ENCODE measurements at regions not wholly inside any gene's neighbourhood (a gene's known extent, or its start where the extent isn't known, plus 50 kb on each side); places are given as distances from the start of the nearest gene placed in this dataset.
A peak's percentile ranks its signal among the peaks of the same experiment; 100 is the strongest.
"Not testable (repeated sequence)": the region's sequence is repeated elsewhere in the genome, so short reads cannot be mapped to it uniquely, and the experiment has no call there.

- no peak overlapping the region for H3K27ac Mint-ChIP-seq
- no peak overlapping the region for H3K4me3 Mint-ChIP-seq (ENCODE audit: low read depth)
- peaks cover 15% of the 10 kb centered on the region for H3K4me1 Mint-ChIP-seq (ENCODE audit: low read depth)
- H3K36me3 Mint-ChIP-seq (ENCODE audit: insufficient read depth), result no peaks in the 10 kb centered on the region
- H3K9me3 Mint-ChIP-seq (ENCODE audit: low read depth), result peaks cover 12% of the 10 kb centered on the region
- TF ChIP-seq, protein P1, sequence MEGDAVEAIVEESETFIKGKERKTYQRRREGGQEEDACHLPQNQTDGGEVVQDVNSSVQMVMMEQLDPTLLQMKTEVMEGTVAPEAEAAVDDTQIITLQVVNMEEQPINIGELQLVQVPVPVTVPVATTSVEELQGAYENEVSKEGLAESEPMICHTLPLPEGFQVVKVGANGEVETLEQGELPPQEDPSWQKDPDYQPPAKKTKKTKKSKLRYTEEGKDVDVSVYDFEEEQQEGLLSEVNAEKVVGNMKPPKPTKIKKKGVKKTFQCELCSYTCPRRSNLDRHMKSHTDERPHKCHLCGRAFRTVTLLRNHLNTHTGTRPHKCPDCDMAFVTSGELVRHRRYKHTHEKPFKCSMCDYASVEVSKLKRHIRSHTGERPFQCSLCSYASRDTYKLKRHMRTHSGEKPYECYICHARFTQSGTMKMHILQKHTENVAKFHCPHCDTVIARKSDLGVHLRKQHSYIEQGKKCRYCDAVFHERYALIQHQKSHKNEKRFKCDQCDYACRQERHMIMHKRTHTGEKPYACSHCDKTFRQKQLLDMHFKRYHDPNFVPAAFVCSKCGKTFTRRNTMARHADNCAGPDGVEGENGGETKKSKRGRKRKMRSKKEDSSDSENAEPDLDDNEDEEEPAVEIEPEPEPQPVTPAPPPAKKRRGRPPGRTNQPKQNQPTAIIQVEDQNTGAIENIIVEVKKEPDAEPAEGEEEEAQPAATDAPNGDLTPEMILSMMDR (IDR thresholded peaks at IDR 0.05; ENCODE audit: unreplicated experiment), result no peak
- DNase-seq (ENCODE audit: low spot score, unreplicated experiment), result no peak
- H3K27me3 Mint-ChIP-seq, result no peaks in the 10 kb centered on the region
Observed at GRCh38 chrX:28124416-28124815, 143.2 kb upstream of the DCAF8L1 start.

DNA sequence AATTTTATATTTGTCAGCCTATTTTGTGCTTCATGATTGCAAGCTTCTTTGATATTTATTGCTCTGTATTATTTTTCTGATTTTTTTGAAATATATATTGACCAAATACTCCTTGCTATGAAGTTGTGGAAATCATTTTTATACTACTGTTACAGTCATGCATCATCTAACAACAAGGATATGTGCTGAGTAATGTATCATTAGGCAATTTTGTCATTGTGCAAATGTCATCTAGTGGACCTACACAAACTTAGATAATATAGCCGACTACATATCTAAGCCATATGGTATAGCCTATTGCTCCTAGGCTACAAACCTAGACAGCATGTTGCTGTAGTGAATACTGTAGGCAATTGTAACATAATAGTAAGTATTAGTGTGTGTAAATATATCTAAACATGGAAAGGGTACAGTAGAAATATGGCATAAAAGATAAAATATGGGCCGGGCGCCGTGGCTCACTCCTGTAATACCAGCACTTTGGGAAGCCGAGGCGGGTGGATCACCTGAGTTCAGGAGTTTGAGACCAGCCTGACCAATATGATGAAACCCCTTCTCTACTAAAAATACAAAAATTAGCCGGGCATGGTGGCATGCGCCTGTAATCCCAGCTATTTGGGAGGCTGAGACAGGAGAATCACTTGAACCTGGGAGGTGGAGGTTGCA, 139.5 kb upstream of the DCAF8L1 start:
- H3K9me3 Mint-ChIP-seq (ENCODE audit: low read depth); H3K27ac Mint-ChIP-seq; H3K4me3 Mint-ChIP-seq (ENCODE audit: low read depth); H3K27me3 Mint-ChIP-seq; DNase-seq (ENCODE audit: low spot score, unreplicated experiment); H3K36me3 Mint-ChIP-seq (ENCODE audit: insufficient read depth): not testable (repeated sequence)
- peaks cover 17% of the 10 kb centered on the region for H3K4me1 Mint-ChIP-seq (ENCODE audit: low read depth)

- H3K36me3 Mint-ChIP-seq (ENCODE audit: insufficient read depth), result no peaks in the 10 kb centered on the region
- no peak overlapping the region for H3K4me3 Mint-ChIP-seq (ENCODE audit: low read depth)
- no peak overlapping the region for H3K27ac Mint-ChIP-seq
Observed at GRCh38 chrX:28120072-28120471, 138.8 kb upstream of the DCAF8L1 start.

DNA sequence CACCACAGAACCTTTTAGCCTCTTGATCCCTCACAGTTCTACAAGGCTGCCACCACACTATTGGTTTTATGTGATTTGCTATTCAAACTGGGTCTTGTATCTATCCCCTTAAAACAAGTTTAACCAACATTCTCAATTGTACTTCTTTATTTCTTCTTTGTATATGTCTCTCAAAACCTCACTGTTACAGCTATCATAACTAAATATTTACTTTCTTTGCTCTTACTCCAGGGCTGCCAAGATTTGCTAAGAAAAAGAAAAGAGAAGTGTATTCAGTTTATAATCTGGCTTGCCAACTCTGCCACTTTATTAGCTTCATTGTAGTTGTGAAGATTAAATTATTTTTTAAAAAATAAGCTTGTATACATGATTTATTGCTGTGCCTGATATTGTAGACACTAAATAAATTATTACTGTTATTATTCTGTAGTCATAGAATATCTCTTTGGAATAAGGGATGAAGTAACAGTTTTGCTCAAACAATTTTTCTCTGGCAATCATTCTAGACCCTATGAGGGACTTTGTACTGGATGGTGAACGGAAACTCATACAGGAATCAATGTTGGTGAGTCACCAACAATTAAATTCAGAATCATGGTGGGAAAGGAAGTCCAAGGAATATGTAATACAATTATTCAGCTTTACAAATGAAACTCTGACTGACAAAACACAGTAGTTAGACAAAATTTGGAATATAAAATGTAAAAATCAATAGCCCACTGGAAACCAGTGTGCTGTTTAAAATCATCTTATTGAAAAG, 127.1 kb upstream of the DCAF8L1 start:
- Mint-ChIP-seq H3K36me3 (ENCODE audit: insufficient read depth) (no peaks in the 10 kb centered on the region), H3K4me1 (ENCODE audit: low read depth) (peaks cover 27% of the 10 kb centered on the region), H3K4me3 (ENCODE audit: low read depth) (no peak overlapping the region), H3K9me3 (ENCODE audit: low read depth) (peaks cover 4% of the 10 kb centered on the region), H3K27me3 (no peaks in the 10 kb centered on the region), H3K27ac (peak overlapping the region; percentile 47)
- DNase-seq (ENCODE audit: low spot score, unreplicated experiment), result no peak
- TF ChIP-seq, protein P1 (IDR thresholded peaks at IDR 0.05; ENCODE audit: unreplicated experiment), result no peak

More at GRCh38 chrX:28120072-28120471, 138.8 kb upstream of the DCAF8L1 start:
- DNase-seq (ENCODE audit: low spot score, unreplicated experiment), result no peak
- Mint-ChIP-seq H3K9me3 (ENCODE audit: low read depth) (no peaks in the 10 kb centered on the region), H3K4me1 (ENCODE audit: low read depth) (peaks cover 16% of the 10 kb centered on the region), H3K27me3 (no peaks in the 10 kb centered on the region)
- TF ChIP-seq, protein P1 (IDR thresholded peaks at IDR 0.05; ENCODE audit: unreplicated experiment), result no peak

GRCh38 chrX:28099166-28099565, 117.9 kb upstream of the DCAF8L1 start:
- Mint-ChIP-seq H3K27ac (no peak overlapping the region), H3K27me3 (no peaks in the 10 kb centered on the region), H3K4me3 (ENCODE audit: low read depth) (no peak overlapping the region), H3K9me3 (ENCODE audit: low read depth) (no peaks in the 10 kb centered on the region), H3K4me1 (ENCODE audit: low read depth) (peaks cover 1% of the 10 kb centered on the region), H3K36me3 (ENCODE audit: insufficient read depth) (no peaks in the 10 kb centered on the region)
- TF ChIP-seq, protein P1 (IDR thresholded peaks at IDR 0.05; ENCODE audit: unreplicated experiment), result no peak
- DNase-seq (ENCODE audit: low spot score, unreplicated experiment), result no peak

Data from progenitor cell of endocrine pancreas (in vitro differentiated cells).